Prostate gland (tissue), 2 donors: ENCODE measurements at regions not wholly inside any gene's neighbourhood (a gene's known extent, or its start where the extent isn't known, plus 50 kb on each side); places are given as distances from the start of the nearest gene placed in this dataset.

Source experiments
- DNase-seq: peaks from one replicate; pipeline ENCODE4 v3.0.0-alpha.2; 2019; ENCODE audit warnings: low spot score
- H3K27ac ChIP-seq, 2 donors: fragments of 200-600 bp; sonication (generic); 2 replicates each; pipeline ENCODE4 v1.5.1; 2017 to 2019
- H3K27me3 ChIP-seq: fragments of 200-600 bp; sonication (generic); replicated peaks from 2 replicates; pipeline ENCODE4 v1.5.1; 2019; ENCODE audit not compliant: insufficient read depth
- H3K36me3 ChIP-seq, 2 donors: fragments of 200-600 bp; sonication (generic); 1 replicate in 1 of 2; 2 replicates in 1 of 2; pipeline versions ENCODE4 v1.5.1 to v1.8.1; 2017 to 2019
- H3K4me1 ChIP-seq: fragments of 200-600 bp; sonication (generic); replicated peaks from 2 replicates; pipeline ENCODE4 v1.5.1; 2019
- H3K4me3 ChIP-seq, 2 donors: fragments of 200-600 bp; sonication (generic); 2 replicates each; pipeline ENCODE4 v1.5.1; 2017 to 2019
- H3K9me3 ChIP-seq: fragments of 200-600 bp; sonication (generic); 2 replicates; pipeline ENCODE4 v1.5.1; 2017
- CTCF ChIP-seq, 4 experiments: fragments of 200-600 bp in 2 of 4; fragments of 450-650 bp in 2 of 4; sonication (generic) in 2 of 4; IDR thresholded peaks; 1 replicate in 3 of 4; 2 replicates in 1 of 4; pipeline ENCODE4 v1.5.1; 2016 to 2019; ENCODE audit warnings: antibody characterized with exemption in 4 of 4, mild to moderate bottlenecking in 2 of 4, moderate library complexity in 2 of 4
- POLR2A ChIP-seq: fragments of 450-650 bp; IDR thresholded peaks from one replicate; pipeline ENCODE4 v1.6.1; 2016; ENCODE audit warnings: antibody characterized with exemption, mild to moderate bottlenecking
- POLR2AphosphoS5 ChIP-seq: sonication (generic); formaldehyde crosslinking; IDR thresholded peaks from one replicate; pipeline ENCODE4 v1.6.1; 2017; ENCODE audit warnings: antibody characterized with exemption
- WGBS: methylation state at CpG from one replicate; pipeline ENCODE4 v1.1.5; 2018; 5-methylcytosine and 5-hydroxymethylcytosine counted together
- intact Hi-C: fragments of 100-400 bp; cut with DNase I; formaldehyde crosslinking; loops from one replicate; pipeline ENCODE4 v1.14.2; 2022

- H3K9me3 ChIP-seq, result no peaks in the 10 kb centered on the region
- no peaks in the 10 kb centered on the region for H3K27me3 ChIP-seq
- TF ChIP-seq POLR2AphosphoS5 (no peak), CTCF (IDR thresholded peaks at IDR 0.05) (no peak), POLR2A (no peak)
- WGBS, result 83% methylated on average over 3 of the region's 3 CpGs
- H3K4me3 ChIP-seq, result no peak overlapping the region
- no peak overlapping the region for H3K27ac ChIP-seq
- no peaks in the 10 kb centered on the region for H3K4me1 ChIP-seq
- intact Hi-C loops, result no loop called here
- no peaks in the 10 kb centered on the region for H3K36me3 ChIP-seq
- DNase-seq, result no peak
These were observed 99.2 kb upstream of the RGMA start for GRCh38 chr15:93188236-93188635.

GRCh38 chr15:93185796-93186195 is 96.8 kb upstream of the RGMA start:
- intact Hi-C loops, result no loop called here
- TF ChIP-seq POLR2AphosphoS5, result no peak
- no peak for DNase-seq
- H3K4me1 ChIP-seq, result no peaks in the 10 kb centered on the region
- no peaks in the 10 kb centered on the region for H3K27me3 ChIP-seq
- H3K4me3 ChIP-seq, result no peak overlapping the region
- WGBS, result 42% methylated on average over 3 of the region's 3 CpGs
- H3K36me3 ChIP-seq, result no peaks in the 10 kb centered on the region
- H3K27ac ChIP-seq, result no peak overlapping the region
- no peaks in the 10 kb centered on the region for H3K9me3 ChIP-seq

GRCh38 chr15:93182703-93183205 is 93.7 kb upstream of the RGMA start:
- WGBS, result 88% methylated on average over 8 of the region's 8 CpGs
- no peaks in the 10 kb centered on the region for H3K27me3 ChIP-seq
- intact Hi-C loops, result no loop called here
- no peaks in the 10 kb centered on the region for H3K9me3 ChIP-seq
- TF ChIP-seq POLR2AphosphoS5, result no peak
- no peak for TF ChIP-seq CTCF (IDR thresholded peaks at IDR 0.05)
- no peak for TF ChIP-seq POLR2A
- H3K4me3 ChIP-seq, result no peak overlapping the region
- no peak overlapping the region for H3K27ac ChIP-seq
- no peaks in the 10 kb centered on the region for H3K4me1 ChIP-seq
- no peaks in the 10 kb centered on the region for H3K36me3 ChIP-seq
- DNase-seq, result no peak

GRCh38 chr15:93180656-93181055 is 91.6 kb upstream of the RGMA start:
- WGBS, result 54% methylated on average over 6 of the region's 6 CpGs
- Histone ChIP-seq H3K9me3 (no peaks in the 10 kb centered on the region), H3K4me1 (no peaks in the 10 kb centered on the region), H3K36me3 (no peaks in the 10 kb centered on the region), H3K4me3 (no peak overlapping the region), H3K27me3 (no peaks in the 10 kb centered on the region), H3K27ac (no peak overlapping the region)
- intact Hi-C loops, result no loop called here
- no peak for DNase-seq
- TF ChIP-seq CTCF (IDR thresholded peaks at IDR 0.05) (no peak), POLR2A (no peak), POLR2AphosphoS5 (no peak)

- no peak for DNase-seq
- WGBS, result 93% methylated on average over 7 of the region's 7 CpGs
- no peak for TF ChIP-seq POLR2AphosphoS5
- no peak for TF ChIP-seq CTCF (IDR thresholded peaks at IDR 0.05)
- TF ChIP-seq POLR2A, result no peak
- no peaks in the 10 kb centered on the region for H3K4me1 ChIP-seq
- H3K27ac ChIP-seq, result no peak overlapping the region
- H3K36me3 ChIP-seq, result no peaks in the 10 kb centered on the region
- no peak overlapping the region for H3K4me3 ChIP-seq
- intact Hi-C loops, result no loop called here
- no peaks in the 10 kb centered on the region for H3K27me3 ChIP-seq
- H3K9me3 ChIP-seq, result no peaks in the 10 kb centered on the region
These were observed 91.1 kb upstream of the RGMA start for GRCh38 chr15:93180128-93180527.
